Adrenal gland (tissue), 5 donors: ENCODE measurements at regions not wholly inside any gene's neighbourhood (a gene's known extent, or its start where the extent isn't known, plus 50 kb on each side); places are given as distances from the start of the nearest gene placed in this dataset.

Experiments used
- POLR2A ChIP-seq, 2 donors: fragments of 450-650 bp; IDR thresholded peaks; one replicate each; pipeline ENCODE4 v1.6.1; 2017; ENCODE audit warnings: antibody characterized with exemption in 2 of 2, mild to moderate bottlenecking in 2 of 2, moderate library complexity in 1 of 2
- TF ChIP-seq, protein P1 (sequence below), 6 experiments: fragments of 450-650 bp in 4 of 6; fragments of 200-600 bp in 2 of 6; sonication (generic) in 1 of 6; IDR thresholded peaks; 1 replicate in 5 of 6; 2 replicates in 1 of 6; pipeline versions ENCODE4 v1.5.1 to v1.8.0; 2016 to 2021; ENCODE audit warnings: antibody characterized with exemption in 6 of 6, mild to moderate bottlenecking in 2 of 6, moderate library complexity in 1 of 6
- donor health status: DM: no; HTN: no; CAD: no.

- TF ChIP-seq, protein P1, sequence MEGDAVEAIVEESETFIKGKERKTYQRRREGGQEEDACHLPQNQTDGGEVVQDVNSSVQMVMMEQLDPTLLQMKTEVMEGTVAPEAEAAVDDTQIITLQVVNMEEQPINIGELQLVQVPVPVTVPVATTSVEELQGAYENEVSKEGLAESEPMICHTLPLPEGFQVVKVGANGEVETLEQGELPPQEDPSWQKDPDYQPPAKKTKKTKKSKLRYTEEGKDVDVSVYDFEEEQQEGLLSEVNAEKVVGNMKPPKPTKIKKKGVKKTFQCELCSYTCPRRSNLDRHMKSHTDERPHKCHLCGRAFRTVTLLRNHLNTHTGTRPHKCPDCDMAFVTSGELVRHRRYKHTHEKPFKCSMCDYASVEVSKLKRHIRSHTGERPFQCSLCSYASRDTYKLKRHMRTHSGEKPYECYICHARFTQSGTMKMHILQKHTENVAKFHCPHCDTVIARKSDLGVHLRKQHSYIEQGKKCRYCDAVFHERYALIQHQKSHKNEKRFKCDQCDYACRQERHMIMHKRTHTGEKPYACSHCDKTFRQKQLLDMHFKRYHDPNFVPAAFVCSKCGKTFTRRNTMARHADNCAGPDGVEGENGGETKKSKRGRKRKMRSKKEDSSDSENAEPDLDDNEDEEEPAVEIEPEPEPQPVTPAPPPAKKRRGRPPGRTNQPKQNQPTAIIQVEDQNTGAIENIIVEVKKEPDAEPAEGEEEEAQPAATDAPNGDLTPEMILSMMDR (IDR thresholded peaks at IDR 0.05): no peak
- no peak for TF ChIP-seq POLR2A (IDR thresholded peaks at IDR 0.05)
Observed at GRCh38 chr14:27008187-27008586, 410.4 kb upstream of the NOVA1 start.
